HuH-7 (cell line): ENCODE measurements at regions not wholly inside any gene's neighbourhood (a gene's known extent, or its start where the extent isn't known, plus 50 kb on each side); places are given as distances from the start of the nearest gene placed in this dataset.
"Not testable (repeated sequence)": the region's sequence is repeated elsewhere in the genome, so short reads cannot be mapped to it uniquely, and the experiment has no call there.

Experiments used
- DNase-seq: peaks from one replicate; pipeline ENCODE4 v3.0.0; 2011; ENCODE audit warnings: low spot score

GRCh38 chrX:3837958-3838643 is 124.7 kb upstream of the PRKX start:
- not testable (repeated sequence) for DNase-seq

DNA sequence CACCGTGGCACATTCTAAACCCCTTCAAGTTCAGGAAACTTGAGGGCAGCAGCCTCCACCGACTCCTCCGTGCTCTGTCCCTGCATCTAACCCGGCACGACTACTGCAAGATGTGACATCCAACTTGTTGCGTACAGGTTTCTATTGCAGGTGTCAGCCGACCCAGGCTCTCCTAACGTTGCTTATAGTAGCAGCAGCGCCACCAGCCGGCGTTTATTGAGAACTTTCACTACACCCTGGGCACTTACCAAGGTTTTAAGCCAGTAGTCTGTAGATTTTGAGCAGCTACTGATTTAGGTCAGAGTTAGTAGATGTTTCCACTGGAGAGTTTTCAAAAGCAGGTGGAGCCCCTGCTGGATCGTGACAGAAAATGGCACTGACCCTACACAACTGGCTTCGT is 123.8 kb upstream of the PRKX start:
- DNase-seq, result not testable (repeated sequence)

- DNase-seq, result not testable (repeated sequence)
Observed at GRCh38 chrX:3833761-3834542, 120.5 kb upstream of the PRKX start.

- DNase-seq, result not testable (repeated sequence)
Observed at GRCh38 chrX:3830020-3830419, 116.6 kb upstream of the PRKX start.

GRCh38 chrX:3829041-3829531 is 115.6 kb upstream of the PRKX start:
- DNase-seq, result not testable (repeated sequence)

DNA sequence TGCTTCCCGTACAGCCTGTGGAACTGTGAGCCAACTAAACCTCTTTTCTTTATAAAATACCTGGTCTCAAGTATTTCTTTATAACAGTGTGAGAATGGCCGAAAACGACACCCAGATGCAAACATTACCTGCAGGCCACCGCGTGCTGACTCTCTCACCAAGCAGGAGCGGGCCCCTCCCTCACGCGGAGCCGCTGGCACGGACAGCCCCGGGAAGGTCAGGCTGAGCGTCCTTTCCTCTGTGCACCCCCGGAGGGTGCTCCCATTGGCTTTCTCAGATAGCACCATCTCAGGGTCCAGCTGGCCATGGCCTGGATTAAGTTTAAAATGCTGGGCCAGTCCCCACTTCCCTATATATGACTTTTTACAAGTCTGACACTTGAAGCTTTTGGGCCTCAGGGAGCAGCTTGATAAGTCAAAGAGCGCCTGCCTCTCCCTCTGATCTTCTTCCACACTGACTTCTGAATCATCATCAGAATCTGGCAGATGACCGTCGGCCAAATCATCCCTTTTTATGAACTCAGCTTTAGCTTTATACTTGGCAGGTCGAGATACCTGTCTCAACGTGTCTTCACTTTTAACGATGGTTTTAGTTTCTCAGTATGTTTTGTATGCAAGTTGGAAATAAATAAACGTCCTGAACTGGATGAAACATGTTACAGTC is 115.1 kb upstream of the PRKX start:
- DNase-seq, result not testable (repeated sequence)

- DNase-seq, result not testable (repeated sequence)
Observed at GRCh38 chrX:3824008-3824407, 110.6 kb upstream of the PRKX start.

DNA sequence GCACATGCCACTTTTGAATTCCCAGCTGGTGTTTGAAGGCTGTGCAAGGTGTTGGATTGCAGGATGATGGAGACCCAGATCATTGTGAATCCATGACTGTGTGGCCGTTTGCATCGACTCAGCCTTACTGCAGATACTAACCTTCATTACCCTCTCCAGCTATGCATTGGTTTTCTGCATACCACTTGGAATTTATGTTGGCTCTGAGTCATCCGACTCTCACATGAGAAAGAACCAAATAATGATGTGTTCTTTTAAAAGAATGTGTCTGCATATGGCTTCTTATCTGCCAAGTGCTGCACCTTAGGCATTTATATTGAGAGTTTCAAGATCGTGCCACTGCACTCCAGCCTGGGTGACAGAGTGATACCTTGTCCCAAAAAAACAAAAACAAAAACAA is 106.7 kb upstream of the PRKX start:
- no peak for DNase-seq

DNA sequence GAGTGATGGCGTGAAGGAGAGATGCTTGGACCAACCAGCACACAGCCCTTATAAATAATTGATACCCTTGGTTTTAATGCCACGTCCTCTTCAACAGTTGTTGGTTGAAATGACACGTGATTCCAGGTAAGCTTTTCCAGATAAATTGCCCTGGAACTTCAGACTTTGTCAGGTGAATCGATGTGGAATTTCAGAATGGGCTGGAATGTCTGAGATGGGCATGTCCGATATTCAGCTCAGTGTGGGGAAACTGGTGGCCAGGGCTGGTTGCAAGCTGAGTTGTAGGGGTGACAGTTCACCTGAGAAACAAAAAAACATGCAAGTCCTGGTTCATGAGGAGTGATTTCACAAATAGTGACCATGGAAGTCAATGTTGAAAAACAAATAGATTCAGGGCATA is 104.0 kb upstream of the PRKX start:
- not testable (repeated sequence) for DNase-seq

GRCh38 chrX:3815896-3816664 is 102.6 kb upstream of the PRKX start:
- DNase-seq, result peak; percentile 37

GRCh38 chrX:3811331-3812311 is 98.2 kb upstream of the PRKX start:
- DNase-seq, result peak; percentile 20

DNA sequence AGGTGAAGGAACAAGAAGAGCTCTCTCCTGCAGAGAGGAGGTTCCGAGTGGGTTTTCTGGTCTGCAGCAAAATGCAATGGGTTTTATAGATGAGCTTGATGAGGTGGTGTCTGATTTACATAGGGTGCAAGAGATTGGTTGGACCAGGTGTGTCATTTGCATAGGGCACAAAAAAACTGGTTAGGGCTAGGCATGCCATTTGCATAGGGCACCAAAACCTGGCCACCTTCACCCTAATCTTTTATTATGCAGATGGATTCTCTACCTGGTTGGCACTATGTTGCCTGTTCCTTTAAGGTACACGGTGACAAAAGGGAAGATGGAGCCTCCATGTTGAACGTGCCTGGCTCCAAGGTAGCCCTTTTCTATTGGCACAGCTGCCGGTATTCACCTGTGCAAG is 94.5 kb upstream of the PRKX start:
- DNase-seq, result no peak

DNA sequence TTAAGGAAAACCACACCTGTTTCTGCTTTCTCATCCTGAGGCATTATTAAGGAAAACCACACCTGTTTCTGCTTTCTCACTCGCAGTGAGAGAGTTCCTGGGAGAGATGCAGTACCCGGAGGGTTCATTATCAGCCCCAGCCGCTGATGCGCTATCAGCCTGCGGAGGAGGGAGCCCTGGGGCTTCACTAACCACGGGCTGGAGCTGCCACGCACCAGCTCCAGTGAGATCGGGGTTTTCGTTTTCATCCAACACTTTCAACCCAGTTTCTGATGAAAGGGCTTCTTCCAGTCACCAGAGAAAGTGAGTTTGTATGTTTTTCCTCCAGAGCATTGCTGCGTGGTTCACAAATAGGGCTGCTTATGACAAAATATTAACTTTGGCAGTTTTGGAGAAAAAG is 93.2 kb upstream of the PRKX start:
- DNase-seq, result no peak

DNA sequence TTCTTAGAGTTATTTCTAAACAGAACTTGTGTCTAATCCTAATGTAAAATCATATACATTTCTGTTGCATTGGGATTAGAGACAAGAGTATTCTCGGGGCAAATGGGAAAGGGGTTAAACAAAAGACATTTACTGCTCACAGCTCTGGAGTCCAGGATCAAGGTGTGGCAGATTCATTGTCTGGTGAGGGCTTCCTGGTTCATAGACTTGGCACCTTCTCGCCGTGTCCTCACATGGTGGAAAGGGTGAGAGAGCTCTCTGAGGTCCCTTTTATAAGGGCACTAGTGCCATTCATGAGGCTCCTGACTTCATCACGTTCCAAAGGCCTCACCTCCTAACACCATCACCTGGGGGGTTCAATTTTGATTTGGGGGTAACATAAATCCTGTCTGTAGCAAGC is 90.3 kb upstream of the PRKX start:
- no peak for DNase-seq

DNA sequence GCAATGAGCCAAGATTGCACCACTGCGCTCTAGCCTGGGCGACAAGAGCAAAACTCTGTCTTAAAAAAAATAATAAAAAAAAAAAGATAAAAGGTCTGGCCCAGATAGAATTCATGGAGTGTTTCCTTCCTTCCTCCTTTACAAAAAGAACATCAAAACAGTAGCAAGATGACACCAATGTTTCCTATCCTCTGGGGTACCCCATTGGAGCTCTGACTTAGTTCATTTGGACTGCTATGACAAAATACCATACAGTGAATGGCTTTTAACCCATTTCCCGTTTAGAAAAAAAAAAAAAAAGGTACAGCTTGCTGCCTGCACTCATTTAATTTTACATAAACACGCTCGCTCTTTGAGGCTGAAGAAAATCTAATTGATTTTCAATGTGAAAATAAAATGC is 89.9 kb upstream of the PRKX start:
- no peak for DNase-seq

DNA sequence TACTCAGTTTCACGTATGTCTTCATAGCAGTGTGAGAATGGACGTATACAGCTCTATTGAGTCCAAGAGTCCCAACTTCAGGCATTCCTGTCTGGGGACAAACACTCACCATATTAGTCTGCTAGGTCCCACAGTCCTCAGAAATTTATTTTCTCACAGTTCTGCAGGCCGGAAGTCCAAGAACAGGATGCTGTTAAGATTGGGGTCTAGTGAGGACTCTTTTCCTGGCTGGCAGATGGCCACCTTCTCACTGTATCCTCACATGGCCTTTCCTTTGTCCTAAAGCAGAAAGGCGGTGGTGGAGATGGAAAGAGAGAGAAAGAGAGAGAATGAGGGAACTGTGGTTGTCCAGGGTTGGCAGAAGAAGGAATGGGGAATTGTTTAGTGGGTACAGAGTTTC is 82.0 kb upstream of the PRKX start:
- not testable (repeated sequence) for DNase-seq

GRCh38 chrX:3791449-3791848 is 78.0 kb upstream of the PRKX start:
- no peak for DNase-seq

GRCh38 chrX:3788494-3789233 is 75.2 kb upstream of the PRKX start:
- no peak for DNase-seq

DNA sequence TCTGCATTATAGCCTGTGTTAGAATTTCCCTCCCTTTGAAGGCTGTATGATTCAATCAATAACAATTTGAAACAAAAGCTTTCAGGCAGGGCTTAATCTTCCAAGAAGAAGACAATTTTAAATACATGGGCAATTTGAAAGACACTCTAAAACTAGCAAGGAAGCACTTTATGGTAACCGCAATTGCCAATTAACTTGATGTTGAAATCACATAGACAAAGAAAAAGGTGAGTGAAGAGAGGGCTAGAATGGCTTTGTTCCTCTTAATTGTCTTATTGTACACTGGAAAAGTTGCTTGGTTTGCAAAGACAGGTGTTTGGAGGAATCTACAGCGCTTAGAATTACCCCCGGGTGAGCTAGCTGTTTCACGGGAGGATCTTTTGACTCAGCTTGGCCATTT is 74.4 kb upstream of the PRKX start:
- DNase-seq, result no peak

GRCh38 chrX:3785822-3786221 is 72.4 kb upstream of the PRKX start:
- DNase-seq, result not testable (repeated sequence)
